Ishikawa (cell line): ENCODE measurements at regions not wholly inside any gene's neighbourhood (a gene's known extent, or its start where the extent isn't known, plus 50 kb on each side); places are given as distances from the start of the nearest gene placed in this dataset.

Source experiments
- ZBTB7A ChIP-seq: IDR thresholded peaks from 2 replicates; pipeline ENCODE4 v1.6.1; 2012; ENCODE audit warnings: low read depth
- TF ChIP-seq, protein P1 (sequence below): IDR thresholded peaks from 2 replicates; pipeline ENCODE4 v1.6.1; 2012

DNA sequence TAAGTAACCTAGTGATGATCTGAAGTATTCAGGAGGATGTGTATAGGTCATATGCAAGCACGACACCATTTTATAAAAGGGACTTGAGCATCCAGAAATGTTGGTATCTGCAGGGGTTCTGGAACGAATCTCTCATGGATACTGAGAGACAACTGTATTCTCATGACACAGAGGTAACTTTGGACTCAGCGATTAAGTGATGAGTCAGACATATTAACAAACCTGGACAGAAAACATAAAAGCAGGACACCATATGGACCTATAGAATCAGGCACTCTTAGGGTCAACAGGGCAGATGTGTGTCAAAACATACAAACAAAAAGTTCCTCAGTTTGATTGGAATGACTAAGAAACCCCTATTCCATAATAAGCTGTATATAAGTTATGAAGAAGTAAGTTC is 248.1 kb downstream of the ANKRD7 start:
- TF ChIP-seq, protein P1, sequence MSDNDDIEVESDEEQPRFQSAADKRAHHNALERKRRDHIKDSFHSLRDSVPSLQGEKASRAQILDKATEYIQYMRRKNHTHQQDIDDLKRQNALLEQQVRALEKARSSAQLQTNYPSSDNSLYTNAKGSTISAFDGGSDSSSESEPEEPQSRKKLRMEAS = no peak
- TF ChIP-seq ZBTB7A = no peak
